ENCODE measurements at regions not wholly inside any gene's neighbourhood (a gene's known extent, or its start where the extent isn't known, plus 50 kb on each side); places are given as distances from the start of the nearest gene placed in this dataset.
A peak's percentile ranks its signal among the peaks of the same experiment; 100 is the strongest.

- DNase-seq, result peak; percentile 90
- peaks cover 7% of the 10 kb centered on the region for H3K27me3 Mint-ChIP-seq (ENCODE audit: insufficient read depth)
- Histone ChIP-seq H3K9me3 (ENCODE audit: control insufficient read depth, low read length) (no peaks in the 10 kb centered on the region), H3K4me1 (ENCODE audit: control insufficient read depth, insufficient read depth, low read length) (no peaks in the 10 kb centered on the region), H3K36me3 (ENCODE audit: control insufficient read depth, insufficient read depth, low read length) (no peaks in the 10 kb centered on the region), H3K9ac (ENCODE audit: extremely low read depth, low read length, poor library complexity, severe bottlenecking) (no peak overlapping the region), H3K27me3 (ENCODE audit: control insufficient read depth, insufficient read depth, low read length, poor library complexity, severe bottlenecking) (no peaks in the 10 kb centered on the region), H3K4me3 (ENCODE audit: low read length) (no peak overlapping the region), H3K27ac (ENCODE audit: low read depth, low read length) (no peak overlapping the region)
- H3K9me3 Mint-ChIP-seq, result peaks cover 2% of the 10 kb centered on the region
- WGBS, 2 experiments (ENCODE audit: insufficient coverage in 1 of 2, insufficient read length in 1 of 2), result 72 to 87% methylated on average over 3 to 6 of the region's 6 CpGs
- peak; percentile 75 for TF ChIP-seq CTCF (conservative IDR thresholded peaks at IDR 0.05)
- H3K36me3 Mint-ChIP-seq (ENCODE audit: low read depth), result no peaks in the 10 kb centered on the region
- no peak overlapping the region for H3K4me3 Mint-ChIP-seq
- H3K4me1 Mint-ChIP-seq, result peaks cover 14% of the 10 kb centered on the region
- H3K27ac Mint-ChIP-seq, result no peak overlapping the region
Measured at GRCh38 chr11:116234989-116235568, 537.7 kb downstream of the BUD13 start.

GRCh38 chr11:116233561-116233960, 539.2 kb downstream of the BUD13 start:
- H3K4me3 Mint-ChIP-seq, result no peak overlapping the region
- no peak for DNase-seq
- H3K36me3 Mint-ChIP-seq (ENCODE audit: low read depth), result no peaks in the 10 kb centered on the region
- no peak overlapping the region for H3K9ac ChIP-seq (ENCODE audit: extremely low read depth, low read length, poor library complexity, severe bottlenecking)
- no peaks in the 10 kb centered on the region for H3K36me3 ChIP-seq (ENCODE audit: control insufficient read depth, insufficient read depth, low read length)
- peaks cover 14% of the 10 kb centered on the region for H3K4me1 Mint-ChIP-seq
- no peak overlapping the region for H3K27ac Mint-ChIP-seq
- peaks cover 2% of the 10 kb centered on the region for H3K9me3 Mint-ChIP-seq
- no peaks in the 10 kb centered on the region for H3K4me1 ChIP-seq (ENCODE audit: control insufficient read depth, insufficient read depth, low read length)
- no peak overlapping the region for H3K4me3 ChIP-seq (ENCODE audit: low read length)
- no peak for TF ChIP-seq CTCF (conservative IDR thresholded peaks at IDR 0.05)
- H3K27ac ChIP-seq (ENCODE audit: low read depth, low read length), result peak overlapping the region; percentile 25
- H3K9me3 ChIP-seq (ENCODE audit: control insufficient read depth, low read length), result no peaks in the 10 kb centered on the region
- WGBS, 2 experiments (ENCODE audit: insufficient coverage in 1 of 2, insufficient read length in 1 of 2), result 75 to 93% methylated on average over 2 to 5 of the region's 5 CpGs
- H3K27me3 ChIP-seq (ENCODE audit: control insufficient read depth, insufficient read depth, low read length, poor library complexity, severe bottlenecking), result no peaks in the 10 kb centered on the region
- H3K27me3 Mint-ChIP-seq (ENCODE audit: insufficient read depth), result no peaks in the 10 kb centered on the region

- no peak overlapping the region for H3K9ac ChIP-seq (ENCODE audit: extremely low read depth, low read length, poor library complexity, severe bottlenecking)
- no peak overlapping the region for H3K27ac ChIP-seq (ENCODE audit: low read depth, low read length)
- DNase-seq, result no peak
- no peaks in the 10 kb centered on the region for H3K27me3 Mint-ChIP-seq (ENCODE audit: insufficient read depth)
- H3K4me3 ChIP-seq (ENCODE audit: low read length), result no peak overlapping the region
- no peak overlapping the region for H3K27ac Mint-ChIP-seq
- no peaks in the 10 kb centered on the region for H3K4me1 ChIP-seq (ENCODE audit: control insufficient read depth, insufficient read depth, low read length)
- no peak overlapping the region for H3K4me3 Mint-ChIP-seq
- no peaks in the 10 kb centered on the region for H3K36me3 ChIP-seq (ENCODE audit: control insufficient read depth, insufficient read depth, low read length)
- 86% methylated on average over 7 to 8 of the region's 8 CpGs for WGBS, 2 experiments (ENCODE audit: insufficient coverage in 1 of 2, insufficient read length in 1 of 2)
- TF ChIP-seq CTCF (conservative IDR thresholded peaks at IDR 0.05), result no peak
- H3K36me3 Mint-ChIP-seq (ENCODE audit: low read depth), result no peaks in the 10 kb centered on the region
- H3K27me3 ChIP-seq (ENCODE audit: control insufficient read depth, insufficient read depth, low read length, poor library complexity, severe bottlenecking), result no peaks in the 10 kb centered on the region
- H3K9me3 Mint-ChIP-seq, result peaks cover 2% of the 10 kb centered on the region
- no peaks in the 10 kb centered on the region for H3K9me3 ChIP-seq (ENCODE audit: control insufficient read depth, low read length)
- H3K4me1 Mint-ChIP-seq, result peaks cover 14% of the 10 kb centered on the region
Measured at GRCh38 chr11:116232364-116232828, 540.4 kb downstream of the BUD13 start.

Data from endodermal cell (in vitro differentiated cells).